ENCODE measurements at regions not wholly inside any gene's neighbourhood (a gene's known extent, or its start where the extent isn't known, plus 50 kb on each side); places are given as distances from the start of the nearest gene placed in this dataset.

- no peak for DNase-seq (ENCODE audit: low read depth, low spot score)
Measured at GRCh38 chr17:13087802-13088201, 70.0 kb upstream of the ELAC2 start.

GRCh38 chr17:13086142-13086769, 68.4 kb upstream of the ELAC2 start:
- DNase-seq (ENCODE audit: low read depth, low spot score), result no peak

GRCh38 chr17:13085578-13085977, 67.8 kb upstream of the ELAC2 start:
- DNase-seq (ENCODE audit: low read depth, low spot score), result no peak

GRCh38 chr17:13084420-13084819, 66.6 kb upstream of the ELAC2 start:
- DNase-seq (ENCODE audit: low read depth, low spot score), result no peak

- DNase-seq (ENCODE audit: low read depth, low spot score), result no peak
Measured at GRCh38 chr17:13078591-13079385, 61.0 kb upstream of the ELAC2 start.

GRCh38 chr17:13076905-13077304, 59.1 kb upstream of the ELAC2 start:
- DNase-seq (ENCODE audit: low read depth, low spot score), result no peak

- DNase-seq (ENCODE audit: low read depth, low spot score), result no peak
Measured at GRCh38 chr17:13074026-13074425, 56.2 kb upstream of the ELAC2 start.

- no peak for DNase-seq (ENCODE audit: low read depth, low spot score)
Measured at GRCh38 chr17:13073018-13073417, 55.2 kb upstream of the ELAC2 start.

GRCh38 chr17:13070732-13071131, 52.9 kb upstream of the ELAC2 start:
- DNase-seq (ENCODE audit: low read depth, low spot score), result no peak

- DNase-seq (ENCODE audit: low read depth, low spot score), result no peak
Measured at GRCh38 chr17:13067629-13068303, 49.9 kb upstream of the ELAC2 start.

Data from smooth muscle cell of the brain vasculature (primary cell).